ENCODE measurements at regions not wholly inside any gene's neighbourhood (a gene's known extent, or its start where the extent isn't known, plus 50 kb on each side); places are given as distances from the start of the nearest gene placed in this dataset.

GRCh38 chr15:87080547-87080946, 1000.9 kb downstream of the AGBL1 start:
- Mint-ChIP-seq H3K27ac (no peak overlapping the region), H3K27me3 (no peaks in the 10 kb centered on the region), H3K4me1 (ENCODE audit: low read depth) (no peaks in the 10 kb centered on the region), H3K4me3 (no peak overlapping the region), H3K36me3 (ENCODE audit: low read depth) (no peaks in the 10 kb centered on the region), H3K9me3 (no peaks in the 10 kb centered on the region)
- ChIA-PET CTCF (no interaction called here), POLR2A (interaction anchor here (0.6 kb wide), 1 partner anchor 877 kb away, joined by 3 read pairs; no protein-coding TSS in a partner anchor)
- no peak for DNase-seq
- TF ChIP-seq, protein P1, sequence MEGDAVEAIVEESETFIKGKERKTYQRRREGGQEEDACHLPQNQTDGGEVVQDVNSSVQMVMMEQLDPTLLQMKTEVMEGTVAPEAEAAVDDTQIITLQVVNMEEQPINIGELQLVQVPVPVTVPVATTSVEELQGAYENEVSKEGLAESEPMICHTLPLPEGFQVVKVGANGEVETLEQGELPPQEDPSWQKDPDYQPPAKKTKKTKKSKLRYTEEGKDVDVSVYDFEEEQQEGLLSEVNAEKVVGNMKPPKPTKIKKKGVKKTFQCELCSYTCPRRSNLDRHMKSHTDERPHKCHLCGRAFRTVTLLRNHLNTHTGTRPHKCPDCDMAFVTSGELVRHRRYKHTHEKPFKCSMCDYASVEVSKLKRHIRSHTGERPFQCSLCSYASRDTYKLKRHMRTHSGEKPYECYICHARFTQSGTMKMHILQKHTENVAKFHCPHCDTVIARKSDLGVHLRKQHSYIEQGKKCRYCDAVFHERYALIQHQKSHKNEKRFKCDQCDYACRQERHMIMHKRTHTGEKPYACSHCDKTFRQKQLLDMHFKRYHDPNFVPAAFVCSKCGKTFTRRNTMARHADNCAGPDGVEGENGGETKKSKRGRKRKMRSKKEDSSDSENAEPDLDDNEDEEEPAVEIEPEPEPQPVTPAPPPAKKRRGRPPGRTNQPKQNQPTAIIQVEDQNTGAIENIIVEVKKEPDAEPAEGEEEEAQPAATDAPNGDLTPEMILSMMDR (IDR thresholded peaks at IDR 0.05): no peak
- no peak for ATAC-seq
- intact Hi-C loops (cut with micrococcal nuclease): no loop called here
